DMS114 treated with DMSO at 0.1 percent for 48 hours (cell line): ENCODE measurements at regions not wholly inside any gene's neighbourhood (a gene's known extent, or its start where the extent isn't known, plus 50 kb on each side); places are given as distances from the start of the nearest gene placed in this dataset.
A peak's percentile ranks its signal among the peaks of the same experiment; 100 is the strongest.
"Not testable (repeated sequence)": the region's sequence is repeated elsewhere in the genome, so short reads cannot be mapped to it uniquely, and the experiment has no call there.

ENCODE experiments used
- DNase-seq: peaks from one replicate; lab custom pipeline; 2025; ENCODE audit not compliant: unreplicated experiment; lab: John Stamatoyannopoulos, UW

- DNase-seq, result no peak
Observed at GRCh38 chr16:62889097-62889496, 852.9 kb upstream of the CDH8 start.

DNA sequence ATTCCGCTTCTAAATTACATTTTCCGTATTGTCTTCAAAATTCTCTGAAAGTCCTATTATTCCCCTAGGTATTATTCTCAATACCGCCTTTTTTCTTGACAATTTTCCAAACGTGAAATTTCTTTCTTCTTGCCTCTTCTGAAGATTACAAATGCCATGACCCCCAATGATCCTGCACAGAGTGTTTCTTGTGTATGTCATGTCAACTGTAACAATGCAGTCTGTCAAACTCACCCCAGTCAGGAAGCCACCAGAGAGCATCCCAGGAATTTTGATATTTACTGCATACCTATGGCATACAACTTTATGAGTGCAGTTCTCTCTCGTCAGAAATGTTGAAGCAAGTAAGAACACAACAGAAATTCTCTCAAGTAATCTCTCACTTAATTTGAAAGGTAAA lies 847.3 kb upstream of the CDH8 start:
- no peak for DNase-seq

DNA sequence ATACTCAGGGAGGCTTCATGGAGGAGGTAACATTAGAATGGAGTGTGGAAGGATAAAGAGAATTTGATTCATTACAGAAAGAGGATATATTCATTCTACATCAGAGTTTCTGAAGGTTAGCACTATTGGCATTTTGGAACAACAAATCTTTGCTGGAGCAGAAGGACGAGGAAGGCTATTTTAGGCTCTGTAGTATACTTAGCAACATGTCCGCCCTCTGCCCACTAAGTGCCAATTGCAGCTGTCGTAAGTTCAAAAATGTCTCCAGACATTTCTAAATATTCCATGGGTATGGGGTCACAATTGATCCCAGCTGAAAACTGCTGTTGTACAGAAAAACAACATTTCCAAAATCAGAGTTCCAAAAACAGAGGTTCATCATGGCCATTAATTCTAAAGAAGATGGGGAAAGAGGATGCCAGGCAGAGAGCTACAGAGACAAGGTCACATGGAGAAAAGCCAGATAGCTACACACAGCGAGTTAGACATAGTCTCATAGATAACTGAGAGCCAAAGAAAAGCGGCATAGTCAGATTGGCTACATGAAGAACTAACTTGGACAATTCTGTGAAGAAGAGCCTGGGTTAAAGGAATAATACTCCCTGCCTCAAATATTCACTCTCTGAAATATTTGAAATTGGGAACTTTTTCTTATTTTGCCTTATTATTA lies 846.4 kb upstream of the CDH8 start:
- no peak for DNase-seq

GRCh38 chr16:62876133-62876532 lies 839.9 kb upstream of the CDH8 start:
- DNase-seq, result no peak

DNA sequence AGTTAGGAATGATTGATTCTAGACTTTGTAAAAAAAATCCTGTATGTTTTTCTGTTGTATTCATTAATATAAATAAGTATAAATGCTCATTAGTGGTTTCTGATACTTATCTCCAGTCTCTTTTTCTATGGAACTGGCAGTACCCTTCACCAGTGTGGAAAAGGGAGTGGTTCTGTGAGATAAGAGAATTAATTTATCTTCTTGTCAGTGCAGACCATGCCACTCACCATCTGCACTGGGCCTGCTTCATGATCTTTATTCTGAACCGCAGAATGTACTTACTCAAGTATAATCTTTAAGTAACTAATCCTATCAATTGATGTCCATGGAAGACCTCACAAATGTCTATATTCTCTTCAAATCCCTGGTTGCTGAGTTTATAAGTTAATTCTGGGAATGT lies 836.1 kb upstream of the CDH8 start:
- no peak for DNase-seq

GRCh38 chr16:62870554-62870953 lies 834.3 kb upstream of the CDH8 start:
- DNase-seq, result peak; percentile 5

DNA sequence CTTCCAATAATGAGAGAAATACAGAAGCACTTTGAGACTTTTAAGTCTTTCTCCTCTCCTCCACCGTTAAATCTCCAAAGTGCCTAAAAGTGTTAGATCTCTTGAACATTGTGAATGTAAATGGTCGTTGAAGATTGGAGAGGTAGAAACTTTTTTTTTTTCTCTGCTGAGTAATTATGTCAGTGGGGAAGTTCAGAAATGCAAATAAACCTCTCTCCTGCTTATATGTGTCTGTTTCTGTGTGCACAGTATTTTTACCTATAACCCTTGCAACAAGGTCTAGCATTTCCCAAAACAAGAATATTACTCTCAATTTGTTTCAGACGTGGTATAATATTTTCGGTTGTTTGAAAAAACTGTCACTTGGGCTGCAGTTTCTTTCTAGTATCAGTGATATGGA lies 833.6 kb upstream of the CDH8 start:
- DNase-seq, result no peak

DNA sequence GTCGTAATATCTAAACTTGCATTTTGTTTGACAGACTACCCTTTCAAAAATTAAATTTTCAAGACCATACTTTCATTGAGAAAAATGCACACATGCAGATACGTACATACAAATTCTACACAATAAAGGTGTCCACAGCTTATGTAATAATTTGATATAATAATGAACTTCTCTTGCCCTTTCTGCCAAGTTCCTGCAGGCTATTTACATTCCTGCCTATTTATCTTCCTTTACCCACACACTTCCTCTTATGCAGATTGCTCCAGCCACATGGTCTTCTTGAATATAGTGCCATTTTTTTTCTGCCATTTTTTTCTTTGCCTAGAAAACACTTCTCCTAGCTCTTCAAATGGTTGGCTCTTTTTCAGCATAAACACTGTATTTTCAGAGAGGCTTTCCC lies 826.9 kb upstream of the CDH8 start:
- no peak for DNase-seq

- no peak for DNase-seq
Observed at GRCh38 chr16:62853887-62854286, 817.6 kb upstream of the CDH8 start.

- no peak for DNase-seq
Observed at GRCh38 chr16:62846399-62847057, 810.3 kb upstream of the CDH8 start.

GRCh38 chr16:62832214-62832613 lies 796.0 kb upstream of the CDH8 start:
- no peak for DNase-seq

GRCh38 chr16:62831235-62831850 lies 795.1 kb upstream of the CDH8 start:
- no peak for DNase-seq

DNA sequence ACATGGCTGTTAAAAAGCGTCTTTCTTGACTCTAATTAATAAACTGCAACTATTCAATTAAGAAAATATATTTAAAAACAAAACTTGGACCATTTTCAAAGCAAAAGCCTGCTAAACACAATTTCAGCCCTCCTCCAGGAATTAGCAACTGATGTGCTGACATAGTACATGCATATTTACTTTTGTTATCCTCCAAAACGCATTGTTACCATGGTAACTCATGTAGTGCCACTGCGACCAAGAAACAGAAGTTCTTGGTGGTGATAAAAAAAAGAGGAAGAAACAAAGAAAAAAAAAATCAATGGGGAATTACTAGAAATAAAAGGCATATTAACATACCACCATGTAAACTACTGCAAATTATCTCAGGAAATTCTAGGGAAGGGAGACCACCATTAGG lies 793.4 kb upstream of the CDH8 start:
- DNase-seq, result no peak

- DNase-seq, result no peak
Observed at GRCh38 chr16:62829084-62829483, 792.8 kb upstream of the CDH8 start.

GRCh38 chr16:62821824-62822223 lies 785.6 kb upstream of the CDH8 start:
- DNase-seq, result no peak

DNA sequence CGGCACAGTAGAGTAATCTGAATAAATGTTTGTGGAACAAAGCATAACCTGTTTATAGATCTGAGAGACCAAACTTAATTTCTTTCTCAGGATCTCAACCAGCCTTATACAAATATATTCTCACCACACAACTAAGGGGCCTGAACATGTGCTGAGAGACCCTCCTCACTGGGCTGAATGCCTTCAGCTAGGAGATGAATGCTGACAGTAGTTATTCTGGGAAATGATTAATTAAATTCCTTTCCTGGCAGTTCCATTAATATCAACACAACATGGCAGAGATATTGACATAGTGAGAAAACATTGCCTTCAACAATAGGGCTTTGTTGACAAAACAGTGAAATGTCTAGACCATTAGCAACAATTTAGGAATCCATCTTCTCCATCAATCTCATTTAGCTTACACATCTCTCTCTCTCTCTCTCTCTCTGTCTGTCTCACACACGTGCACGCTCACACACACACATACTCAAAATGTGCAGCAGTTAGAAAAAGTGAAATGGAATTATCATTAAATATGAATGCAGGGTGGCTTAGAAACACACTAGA lies 780.8 kb upstream of the CDH8 start:
- DNase-seq, result no peak

DNA sequence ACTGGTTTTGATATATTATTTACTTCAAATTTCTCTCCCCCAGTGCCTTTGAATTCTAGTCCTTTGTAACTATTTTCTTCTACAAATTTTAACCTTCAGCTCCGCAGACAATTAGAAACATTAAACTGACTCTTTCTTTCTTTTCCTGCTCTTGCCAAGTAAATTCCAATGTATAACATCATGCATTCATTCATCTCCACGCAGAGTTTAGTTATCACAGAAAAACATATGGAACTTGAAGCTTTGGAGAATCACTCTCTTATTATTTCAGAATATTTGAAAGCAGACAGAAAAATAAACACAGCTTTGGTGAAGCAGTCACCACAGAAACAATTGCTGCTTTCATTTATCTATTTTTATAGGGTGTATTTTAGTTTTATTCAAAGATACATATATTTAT lies 778.7 kb upstream of the CDH8 start:
- no peak for DNase-seq

DNA sequence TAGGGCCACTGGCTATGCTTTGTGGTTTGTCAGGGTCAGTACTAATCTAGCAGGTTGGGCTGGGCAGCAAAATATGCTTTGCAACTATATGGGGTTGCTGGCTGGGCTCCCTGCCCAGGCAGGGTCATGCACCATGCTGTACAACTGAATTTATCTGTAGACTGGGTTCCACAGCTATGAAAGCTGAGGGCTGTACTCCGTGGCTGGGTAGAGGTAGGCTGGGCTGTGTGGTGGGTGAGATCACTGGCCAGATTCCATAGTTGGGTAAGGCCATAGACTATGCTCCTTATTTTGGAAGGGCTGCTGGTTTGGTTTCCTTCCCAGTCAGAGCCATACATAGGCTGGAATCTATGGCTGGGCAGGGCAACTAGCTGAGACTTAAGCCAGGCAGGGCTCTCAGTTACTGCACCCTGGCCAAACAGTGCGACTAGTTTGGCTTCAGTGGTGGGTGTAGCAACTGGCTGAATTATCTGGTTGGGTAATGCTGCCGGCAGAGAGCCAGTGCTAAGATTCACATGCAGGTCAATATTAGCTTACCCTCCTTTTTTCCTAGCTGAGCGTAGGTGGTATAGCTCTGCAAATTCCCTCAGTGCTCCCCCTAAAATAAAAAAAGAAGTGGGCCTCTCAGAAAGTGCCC lies 769.1 kb upstream of the CDH8 start:
- no peak for DNase-seq

GRCh38 chr16:62794724-62795123 lies 758.5 kb upstream of the CDH8 start:
- no peak for DNase-seq

DNA sequence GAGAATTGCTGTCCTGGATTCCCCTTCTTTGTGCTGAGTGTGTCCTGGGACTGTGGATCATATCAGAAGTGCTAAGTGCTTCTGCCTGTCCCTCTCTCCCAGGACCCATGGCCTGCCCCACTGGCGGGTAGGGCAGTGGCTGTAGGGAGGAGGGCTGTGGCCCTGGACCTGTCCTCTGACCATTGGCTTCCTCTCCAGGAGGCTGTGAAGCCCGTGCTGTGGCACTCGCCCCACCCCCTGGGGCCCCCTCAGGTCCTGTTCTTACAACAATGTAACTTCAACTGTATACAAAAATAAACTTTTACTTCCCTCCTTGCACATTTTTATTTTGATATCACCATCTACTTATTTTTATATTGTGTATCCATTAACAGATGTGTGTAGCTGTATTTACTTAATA lies 743.8 kb upstream of the CDH8 start:
- not testable (repeated sequence) for DNase-seq

DNA sequence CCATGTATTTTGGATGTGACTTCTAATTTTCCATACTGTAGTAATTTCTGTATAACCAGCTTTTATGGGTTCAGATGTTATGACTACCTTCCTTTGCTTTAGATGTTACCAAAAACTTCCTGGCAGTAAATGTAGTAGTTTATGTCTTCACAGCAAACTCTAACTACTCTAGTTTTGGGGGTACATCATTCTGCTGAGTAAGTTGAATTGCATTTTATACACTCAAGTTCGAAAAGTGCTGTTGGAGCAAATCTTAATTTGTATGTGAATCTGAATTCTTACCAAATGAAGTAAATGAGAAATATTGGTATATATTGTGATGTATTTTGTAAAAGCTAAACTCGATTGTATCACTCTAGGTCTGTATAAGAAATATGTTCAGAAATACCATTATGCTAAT lies 728.3 kb upstream of the CDH8 start:
- no peak for DNase-seq

DNA sequence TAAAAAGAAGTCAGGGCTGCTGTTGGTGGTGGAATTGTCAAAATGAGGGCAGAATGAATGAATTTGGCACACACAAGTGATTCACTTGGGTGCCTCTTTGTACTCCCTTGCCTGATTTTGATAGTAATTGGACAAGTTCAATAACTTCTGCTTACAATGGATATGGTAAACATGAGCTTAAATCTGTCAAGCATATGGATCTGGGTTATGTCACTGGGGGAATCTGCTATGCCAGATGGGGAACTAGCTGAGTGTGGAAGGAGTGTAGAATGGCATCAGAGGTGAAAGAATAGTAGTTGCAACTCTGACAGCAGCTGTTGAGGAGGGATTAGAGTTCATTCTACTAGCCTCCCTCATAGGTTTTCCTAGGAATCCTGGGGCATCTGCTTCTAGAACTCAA lies 724.2 kb upstream of the CDH8 start:
- DNase-seq, result no peak
